ENCODE measurements at regions not wholly inside any gene's neighbourhood (a gene's known extent, or its start where the extent isn't known, plus 50 kb on each side); places are given as distances from the start of the nearest gene placed in this dataset.

GRCh38 chr2:107359021-107359420, 467.7 kb upstream of the RGPD4 start:
- TF ChIP-seq, protein P1, sequence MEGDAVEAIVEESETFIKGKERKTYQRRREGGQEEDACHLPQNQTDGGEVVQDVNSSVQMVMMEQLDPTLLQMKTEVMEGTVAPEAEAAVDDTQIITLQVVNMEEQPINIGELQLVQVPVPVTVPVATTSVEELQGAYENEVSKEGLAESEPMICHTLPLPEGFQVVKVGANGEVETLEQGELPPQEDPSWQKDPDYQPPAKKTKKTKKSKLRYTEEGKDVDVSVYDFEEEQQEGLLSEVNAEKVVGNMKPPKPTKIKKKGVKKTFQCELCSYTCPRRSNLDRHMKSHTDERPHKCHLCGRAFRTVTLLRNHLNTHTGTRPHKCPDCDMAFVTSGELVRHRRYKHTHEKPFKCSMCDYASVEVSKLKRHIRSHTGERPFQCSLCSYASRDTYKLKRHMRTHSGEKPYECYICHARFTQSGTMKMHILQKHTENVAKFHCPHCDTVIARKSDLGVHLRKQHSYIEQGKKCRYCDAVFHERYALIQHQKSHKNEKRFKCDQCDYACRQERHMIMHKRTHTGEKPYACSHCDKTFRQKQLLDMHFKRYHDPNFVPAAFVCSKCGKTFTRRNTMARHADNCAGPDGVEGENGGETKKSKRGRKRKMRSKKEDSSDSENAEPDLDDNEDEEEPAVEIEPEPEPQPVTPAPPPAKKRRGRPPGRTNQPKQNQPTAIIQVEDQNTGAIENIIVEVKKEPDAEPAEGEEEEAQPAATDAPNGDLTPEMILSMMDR (conservative IDR thresholded peaks at IDR 0.05; ENCODE audit: low read depth, low read length): no peak
- no peak for TF ChIP-seq EZH2 (IDR thresholded peaks at IDR 0.05; ENCODE audit: borderline replicate concordance, low read depth, low read length, poor library complexity, severe bottlenecking)

All from A673 (cell line).